SK-N-MC (cell line): ENCODE measurements at regions not wholly inside any gene's neighbourhood (a gene's known extent, or its start where the extent isn't known, plus 50 kb on each side); places are given as distances from the start of the nearest gene placed in this dataset.

Source experiments
- DNase-seq: peaks from one replicate; pipeline ENCODE4 v3.0.0-alpha.2; 2011; ENCODE audit warnings: low read depth, low spot score
- H3K27ac ChIP-seq: fragments of 200-600 bp; sonication (generic); 2 replicates; pipeline ENCODE4 v1.5.1; 2016; ENCODE audit warnings: mixed run types
- H3K36me3 ChIP-seq: fragments of 200-600 bp; sonication (generic); 2 replicates; pipeline ENCODE4 v1.6.1; 2017; ENCODE audit warnings: antibody characterized with exemption, low read length, mixed read lengths; ENCODE audit not compliant: insufficient read depth
- H3K4me3 ChIP-seq: fragments of 200-600 bp; sonication (generic); 2 replicates; pipeline ENCODE4 v1.5.1; 2016
- H3K9ac ChIP-seq: fragments of 200-600 bp; sonication (generic); 2 replicates; pipeline ENCODE4 v1.8.0; 2017; ENCODE audit warnings: mixed run types, mixed read lengths; ENCODE audit not compliant: insufficient read length
- H3K9me3 ChIP-seq: fragments of 200-600 bp; sonication (generic); 2 replicates; pipeline ENCODE4 v1.6.1; 2017; ENCODE audit warnings: low read depth, mild to moderate bottlenecking, antibody characterized with exemption, low read length, moderate library complexity, mixed read lengths
- EZH2 ChIP-seq: fragments of 200-600 bp; sonication (generic); IDR thresholded peaks from one replicate; pipeline ENCODE4 v1.6.1; 2017; ENCODE audit warnings: antibody characterized with exemption
- FOXP2 ChIP-seq: optimal IDR thresholded peaks from 2 replicates; pipeline ENCODE3; 2011; ENCODE audit warnings: mild to moderate bottlenecking, moderate library complexity; ENCODE audit not compliant: insufficient read depth; ENCODE audit errors: extremely low read length, control extremely low read depth
- POLR2AphosphoS5 ChIP-seq: IDR thresholded peaks from 2 replicates; pipeline ENCODE4 v1.6.1; 2012; ENCODE audit warnings: mild to moderate bottlenecking, low read depth, low read length, borderline replicate concordance

DNA sequence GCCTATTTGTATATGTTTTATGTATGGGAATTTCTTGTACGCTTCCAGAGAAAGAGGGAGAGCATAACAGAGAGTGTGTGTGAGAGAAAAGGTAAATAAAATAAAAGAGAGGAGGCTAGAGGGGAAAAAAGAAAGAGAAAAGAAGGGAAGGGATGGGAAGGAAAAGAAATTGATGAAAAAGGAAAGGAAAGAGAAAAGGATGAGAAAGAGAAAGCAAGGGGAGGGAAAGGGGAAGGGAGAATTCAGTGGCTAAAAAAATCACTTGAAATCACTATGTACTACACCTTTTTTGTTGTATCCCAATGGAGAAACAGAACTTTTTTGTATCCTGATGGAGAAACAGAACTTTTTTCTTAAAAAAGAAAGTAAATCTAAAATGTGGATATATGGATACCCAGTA lies 165.5 kb upstream of the MBNL1 start:
- H3K9ac ChIP-seq, result no peak overlapping the region
- no peaks in the 10 kb centered on the region for H3K36me3 ChIP-seq
- TF ChIP-seq POLR2AphosphoS5 (no peak), EZH2 (no peak), FOXP2 (no peak)
- no peaks in the 10 kb centered on the region for H3K9me3 ChIP-seq
- no peak overlapping the region for H3K4me3 ChIP-seq
- H3K27ac ChIP-seq, result no peak overlapping the region
- DNase-seq, result no peak

DNA sequence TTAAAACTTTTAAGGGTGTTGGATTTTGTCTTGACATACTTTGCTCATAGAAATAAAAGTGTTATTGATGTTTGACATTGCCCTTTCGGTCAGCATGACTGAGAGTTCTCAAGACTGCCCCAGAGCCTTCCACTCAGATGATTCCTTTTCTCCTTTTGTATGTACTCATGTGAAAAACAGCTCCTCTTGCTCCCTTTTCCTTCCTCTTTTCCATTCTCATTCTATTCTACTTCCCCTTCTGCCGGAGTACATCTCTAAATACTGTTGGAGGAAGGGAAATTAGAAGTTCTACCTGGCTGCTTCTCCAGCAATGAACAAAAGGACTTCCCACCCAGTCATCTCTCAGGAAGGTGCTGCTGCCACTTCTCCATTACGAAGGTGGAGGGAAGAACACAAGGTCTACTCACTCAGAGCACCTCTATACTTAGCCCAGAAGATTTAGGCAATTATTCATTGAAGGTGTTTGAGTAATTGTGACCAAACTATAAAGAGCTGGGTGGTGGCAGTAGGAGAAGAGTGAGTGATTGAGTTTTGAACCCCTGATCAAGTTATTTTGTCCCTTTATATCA lies 163.8 kb upstream of the MBNL1 start:
- no peak overlapping the region for H3K9ac ChIP-seq
- no peak for TF ChIP-seq FOXP2
- TF ChIP-seq POLR2AphosphoS5, result no peak
- no peak for TF ChIP-seq EZH2
- no peak overlapping the region for H3K4me3 ChIP-seq
- H3K36me3 ChIP-seq, result no peaks in the 10 kb centered on the region
- no peak overlapping the region for H3K27ac ChIP-seq
- H3K9me3 ChIP-seq, result no peaks in the 10 kb centered on the region
- no peak for DNase-seq

DNA sequence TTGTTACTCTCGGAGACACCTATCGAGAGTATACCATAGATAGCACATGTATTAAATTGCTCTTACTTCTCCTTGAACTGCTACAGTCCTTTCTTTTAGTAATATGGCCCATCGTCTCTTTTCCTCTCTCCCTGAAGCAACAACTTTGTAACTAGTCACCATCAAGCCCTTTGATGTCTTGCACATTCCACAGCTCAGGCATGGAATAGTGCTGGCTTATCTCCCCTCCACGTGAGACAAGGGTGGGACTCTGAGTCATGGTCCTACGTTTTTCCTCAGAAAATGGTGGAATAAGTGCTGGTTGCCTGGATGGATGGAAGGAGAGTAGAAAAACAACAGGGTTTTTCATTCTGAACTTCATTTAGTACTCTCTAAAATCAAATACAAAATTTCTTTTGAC lies 163.3 kb upstream of the MBNL1 start:
- Histone ChIP-seq H3K36me3 (no peaks in the 10 kb centered on the region), H3K9me3 (no peaks in the 10 kb centered on the region), H3K4me3 (no peak overlapping the region), H3K27ac (no peak overlapping the region), H3K9ac (no peak overlapping the region)
- DNase-seq, result no peak
- no peak for TF ChIP-seq POLR2AphosphoS5
- TF ChIP-seq EZH2, result no peak
- TF ChIP-seq FOXP2, result no peak

DNA sequence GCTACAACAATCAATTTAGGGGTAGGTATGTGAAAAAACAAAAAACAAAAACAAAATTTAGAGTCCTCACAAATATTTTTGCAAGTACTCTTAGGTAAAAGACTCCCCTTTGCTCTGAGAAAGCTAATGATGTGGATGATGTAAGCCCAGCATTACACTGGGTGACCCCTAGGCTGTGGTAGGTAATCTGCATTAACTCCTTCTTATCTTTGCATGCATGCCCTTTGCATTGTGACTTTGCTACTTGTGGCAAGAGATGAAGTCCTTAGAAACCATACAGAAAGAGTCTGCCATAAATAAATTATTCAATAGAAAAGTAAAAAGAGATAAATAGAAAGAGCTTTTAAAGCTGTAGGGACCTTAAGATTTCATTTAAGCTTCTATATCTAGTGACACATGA lies 159.7 kb upstream of the MBNL1 start:
- H3K9ac ChIP-seq, result no peak overlapping the region
- H3K9me3 ChIP-seq, result no peaks in the 10 kb centered on the region
- no peak for TF ChIP-seq EZH2
- no peak for TF ChIP-seq FOXP2
- TF ChIP-seq POLR2AphosphoS5, result no peak
- no peak for DNase-seq
- H3K36me3 ChIP-seq, result no peaks in the 10 kb centered on the region
- no peak overlapping the region for H3K27ac ChIP-seq
- H3K4me3 ChIP-seq, result no peak overlapping the region

DNA sequence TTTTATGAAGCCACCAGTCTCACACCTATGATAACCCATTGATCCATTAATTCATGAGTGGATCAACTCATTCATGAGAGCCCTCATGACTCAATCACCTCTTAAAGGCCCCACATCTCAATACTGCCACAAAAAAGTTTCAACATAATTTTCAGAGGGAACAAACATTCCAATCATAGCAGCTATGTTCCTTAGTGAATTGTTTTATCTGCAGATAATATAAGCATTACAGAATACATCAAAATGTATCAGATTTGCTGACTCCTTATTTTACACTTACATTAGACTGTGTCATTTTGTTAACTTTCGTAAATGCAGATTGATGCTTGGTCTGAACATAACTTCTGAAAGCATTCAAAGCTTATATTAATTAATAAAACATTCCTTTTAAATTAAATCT lies 155.3 kb upstream of the MBNL1 start:
- no peak overlapping the region for H3K4me3 ChIP-seq
- TF ChIP-seq FOXP2 (no peak), POLR2AphosphoS5 (no peak), EZH2 (no peak)
- DNase-seq, result no peak
- no peak overlapping the region for H3K9ac ChIP-seq
- H3K27ac ChIP-seq, result no peak overlapping the region
- no peaks in the 10 kb centered on the region for H3K9me3 ChIP-seq
- no peaks in the 10 kb centered on the region for H3K36me3 ChIP-seq

DNA sequence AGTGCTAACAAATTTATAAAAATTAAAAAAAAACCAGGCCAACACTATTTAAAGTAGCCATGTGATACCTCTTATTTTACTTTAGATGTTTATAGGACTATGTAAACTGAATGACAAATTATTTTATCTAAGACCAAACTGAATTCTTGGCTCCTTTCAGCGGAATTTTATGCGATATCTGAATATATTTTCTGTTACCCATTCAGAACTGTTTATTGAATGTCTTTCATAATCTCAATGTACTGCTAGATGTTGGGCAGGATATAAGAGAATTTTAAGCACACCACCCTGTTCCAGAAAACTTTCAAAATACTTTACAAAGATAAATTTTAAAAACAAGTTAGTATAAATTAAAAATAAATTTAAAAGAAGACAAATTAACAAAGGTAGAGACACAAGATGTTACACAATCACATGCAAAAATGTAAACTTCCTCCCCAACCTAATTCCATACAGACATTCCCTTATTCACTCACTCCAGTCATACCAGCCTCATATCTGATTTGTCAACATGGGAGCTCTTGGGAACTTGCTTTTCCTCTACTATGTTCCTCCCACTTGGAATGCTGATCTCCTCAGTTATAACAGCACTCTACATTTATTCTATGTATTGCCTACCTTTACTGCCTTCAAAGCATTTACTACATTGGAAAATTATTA lies 154.6 kb upstream of the MBNL1 start:
- no peak for DNase-seq
- TF ChIP-seq POLR2AphosphoS5 (no peak), FOXP2 (no peak), EZH2 (no peak)
- H3K27ac ChIP-seq, result no peak overlapping the region
- no peaks in the 10 kb centered on the region for H3K9me3 ChIP-seq
- no peak overlapping the region for H3K4me3 ChIP-seq
- H3K9ac ChIP-seq, result no peak overlapping the region
- no peaks in the 10 kb centered on the region for H3K36me3 ChIP-seq

DNA sequence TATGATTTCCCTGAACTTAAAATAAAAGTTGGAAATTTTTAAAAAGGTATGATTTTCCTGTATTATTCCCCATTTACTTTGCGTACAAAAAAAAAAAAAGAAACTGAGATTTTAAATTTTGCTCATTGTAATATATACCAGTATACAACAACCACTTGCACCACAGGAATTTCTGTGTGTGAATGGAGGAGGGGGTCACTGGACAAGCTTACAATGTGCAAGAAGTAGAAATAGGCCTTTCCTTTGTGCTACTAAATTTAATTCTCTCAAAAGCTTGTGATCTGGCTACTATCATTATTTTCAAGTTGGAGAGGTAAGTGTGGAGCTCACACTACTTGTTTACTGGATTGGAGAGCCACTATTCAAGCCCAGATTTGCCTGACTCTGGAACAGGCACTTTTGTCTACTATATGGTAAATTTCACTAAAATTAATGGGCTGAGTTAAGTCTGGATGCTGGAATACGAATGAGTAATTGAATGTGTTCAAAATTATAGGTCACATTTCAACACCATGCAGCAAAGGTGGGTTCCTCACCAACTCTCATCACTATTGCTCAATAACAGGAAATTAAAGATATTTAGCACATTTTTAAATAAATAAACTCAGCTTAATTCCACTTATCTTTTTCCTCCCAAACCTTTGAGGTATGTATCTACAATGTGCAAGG lies 148.0 kb upstream of the MBNL1 start:
- TF ChIP-seq EZH2, result no peak
- H3K4me3 ChIP-seq, result no peak overlapping the region
- no peaks in the 10 kb centered on the region for H3K36me3 ChIP-seq
- H3K27ac ChIP-seq, result no peak overlapping the region
- DNase-seq, result no peak
- H3K9ac ChIP-seq, result no peak overlapping the region
- H3K9me3 ChIP-seq, result no peaks in the 10 kb centered on the region

DNA sequence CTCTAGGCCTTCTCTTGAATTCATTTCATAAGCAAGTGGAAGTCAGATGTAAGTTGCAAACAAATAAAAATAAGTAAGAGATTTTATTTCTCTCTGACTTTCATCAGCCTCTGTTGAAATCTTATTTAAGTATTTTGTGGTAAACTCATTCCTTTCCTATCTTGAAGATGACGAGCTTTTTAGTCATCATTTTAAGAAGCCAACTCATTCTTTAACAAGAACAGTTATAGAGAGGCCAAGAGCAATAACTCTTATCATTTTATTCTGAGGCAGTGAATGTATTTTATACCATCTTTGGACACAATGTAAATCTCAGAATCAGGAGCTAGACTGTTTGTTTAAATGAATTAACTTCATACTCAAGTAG lies 147.5 kb upstream of the MBNL1 start:
- no peaks in the 10 kb centered on the region for H3K36me3 ChIP-seq
- no peak overlapping the region for H3K4me3 ChIP-seq
- TF ChIP-seq EZH2 (no peak), FOXP2 (no peak), POLR2AphosphoS5 (no peak)
- H3K27ac ChIP-seq, result no peak overlapping the region
- H3K9ac ChIP-seq, result no peak overlapping the region
- H3K9me3 ChIP-seq, result no peaks in the 10 kb centered on the region
- no peak for DNase-seq

DNA sequence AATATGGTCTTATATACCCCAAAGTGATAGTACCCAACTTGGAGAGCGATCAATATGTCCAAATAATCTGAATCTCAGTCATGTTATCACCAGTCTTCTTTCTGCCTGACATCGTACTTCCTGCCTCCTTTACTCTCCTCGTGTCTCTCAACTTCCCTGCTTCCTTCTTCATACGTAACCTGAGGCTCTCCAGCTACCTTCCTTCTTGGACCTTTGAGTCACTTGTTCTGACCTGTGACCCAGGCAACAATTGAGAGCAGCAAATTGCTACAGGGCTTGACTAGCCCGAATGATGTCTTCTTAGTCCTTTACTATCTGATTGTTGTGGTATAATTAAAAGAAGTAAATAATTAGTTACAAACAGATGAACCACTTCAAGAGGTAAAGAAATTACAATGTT lies 145.9 kb upstream of the MBNL1 start:
- DNase-seq, result no peak
- no peak for TF ChIP-seq EZH2
- no peak for TF ChIP-seq POLR2AphosphoS5
- TF ChIP-seq FOXP2, result no peak

More for the DNA sequence above, 145.9 kb upstream of the MBNL1 start:
- Histone ChIP-seq H3K9ac (no peak overlapping the region), H3K9me3 (no peaks in the 10 kb centered on the region), H3K27ac (no peak overlapping the region), H3K4me3 (no peak overlapping the region), H3K36me3 (no peaks in the 10 kb centered on the region)
